MCF 10A (cell line): ENCODE measurements at regions not wholly inside any gene's neighbourhood (a gene's known extent, or its start where the extent isn't known, plus 50 kb on each side); places are given as distances from the start of the nearest gene placed in this dataset.

Experiments
- BruUV-seq: library from RNA; stranded (reverse); fragments of 400-500 nt; replicated peaks from 2 replicates; lab custom pipeline; 2021; lab: Mats Ljungman, UMichigan
- CTCF ChIA-PET: fragments of 300-600 bp; sonication (Branson Sonifier 250); formaldehyde crosslinking; extraction: SDS; loops from one replicate; lab custom pipeline; 2021; ENCODE audit warnings: antibody characterized with exemption, inconsistent platforms; lab: Yijun Ruan, JAX
- POLR2A ChIA-PET: fragments of 300-600, 350-650 bp; sonication (Branson Sonifier 250); formaldehyde crosslinking; extraction: SDS; loops from one replicate; lab custom pipeline; 2020; ENCODE audit warnings: antibody characterized with exemption, inconsistent platforms; lab: Yijun Ruan, JAX
- DNase-seq: peaks from one replicate; pipeline ENCODE4 v3.0.0-alpha.2; 2018; ENCODE audit not compliant: unreplicated experiment
- H3K27ac Mint-ChIP-seq: one replicate; pipeline ENCODE4 v1.8.0; 2022; ENCODE audit warnings: mild to moderate bottlenecking, low read depth, mixed read lengths; ENCODE audit not compliant: unreplicated experiment
- H3K27me3 Mint-ChIP-seq: one replicate; pipeline ENCODE4 v1.8.0; 2022; ENCODE audit warnings: mixed read lengths; ENCODE audit not compliant: insufficient read depth, unreplicated experiment
- H3K36me3 Mint-ChIP-seq: one replicate; pipeline ENCODE4 v1.8.0; 2022; ENCODE audit warnings: mild to moderate bottlenecking, moderate library complexity, mixed read lengths; ENCODE audit not compliant: insufficient read depth, unreplicated experiment
- H3K4me1 Mint-ChIP-seq: one replicate; pipeline ENCODE4 v1.8.0; 2022; ENCODE audit warnings: mixed read lengths; ENCODE audit not compliant: insufficient read depth, unreplicated experiment
- H3K4me3 Mint-ChIP-seq: one replicate; pipeline ENCODE4 v1.8.0; 2022; ENCODE audit warnings: mild to moderate bottlenecking, moderate library complexity, mixed read lengths; ENCODE audit not compliant: unreplicated experiment
- H3K9me3 Mint-ChIP-seq: one replicate; pipeline ENCODE4 v1.8.0; 2022; ENCODE audit warnings: mixed read lengths; ENCODE audit not compliant: unreplicated experiment
- CTCF ChIP-seq: fragments of 200-600 bp; IDR thresholded peaks from one replicate; pipeline ENCODE4 v1.8.0; 2022; ENCODE audit warnings: antibody characterized with exemption, mild to moderate bottlenecking; ENCODE audit not compliant: unreplicated experiment
- intact Hi-C: fragments of 100-400 bp; cut with micrococcal nuclease; formaldehyde crosslinking; loops from 2 replicates; pipeline ENCODE4 v1.14.1; 2022

DNA sequence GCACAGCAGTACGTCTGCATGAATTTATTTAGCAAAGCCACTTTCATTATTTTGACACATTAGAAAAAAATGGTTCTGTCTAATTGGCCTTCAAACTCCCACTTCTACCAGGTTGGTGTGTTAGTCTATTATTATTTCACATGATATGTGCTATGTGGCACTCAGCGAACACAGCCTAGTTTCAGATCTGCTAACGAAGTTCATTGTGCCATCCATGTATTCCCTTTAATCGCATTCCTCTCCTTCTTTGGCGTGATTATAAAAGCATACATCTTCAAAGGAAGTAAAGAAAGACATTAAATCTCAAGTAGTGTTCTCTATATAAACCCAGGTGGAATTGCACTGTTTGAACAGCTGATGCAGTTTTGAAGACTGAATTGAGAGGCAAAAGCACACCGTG is 96.4 kb upstream of the CACNA2D1 start:
- Mint-ChIP-seq H3K9me3 (no peaks in the 10 kb centered on the region), H3K36me3 (no peaks in the 10 kb centered on the region), H3K27ac (no peak overlapping the region), H3K4me1 (no peaks in the 10 kb centered on the region), H3K27me3 (peaks cover 50% of the 10 kb centered on the region), H3K4me3 (no peak overlapping the region)
- ChIA-PET POLR2A (no interaction called here), CTCF (no interaction called here)
- TF ChIP-seq CTCF = no peak
- intact Hi-C loops = no loop called here
- DNase-seq = no peak
- no TSS peak for BruUV-seq

DNA sequence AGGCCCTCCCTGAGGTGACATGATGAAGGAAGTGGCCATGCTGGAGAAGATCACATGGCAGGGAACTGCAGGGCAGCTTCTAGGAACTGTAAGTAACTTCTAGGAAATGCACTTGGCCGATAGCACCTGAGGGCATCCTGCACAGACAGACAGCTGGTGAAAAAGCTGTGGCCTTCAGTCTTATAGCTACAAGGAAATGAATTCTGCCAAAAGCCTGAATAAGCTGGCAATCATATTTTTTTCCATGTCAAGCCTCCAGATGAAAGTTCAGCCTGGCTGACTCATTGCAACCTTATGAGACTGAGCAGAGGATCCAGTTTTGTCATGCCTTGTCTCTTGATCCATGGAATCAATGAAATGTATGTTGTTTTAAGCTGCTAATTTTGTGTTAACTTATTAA is 91.1 kb upstream of the CACNA2D1 start:
- DNase-seq = no peak
- TF ChIP-seq CTCF = no peak
- no peak overlapping the region for H3K27ac Mint-ChIP-seq
- H3K27me3 Mint-ChIP-seq = no peaks in the 10 kb centered on the region
- H3K4me1 Mint-ChIP-seq = no peaks in the 10 kb centered on the region
- intact Hi-C loops = no loop called here
- POLR2A ChIA-PET = no interaction called here
- CTCF ChIA-PET = no interaction called here
- no peaks in the 10 kb centered on the region for H3K36me3 Mint-ChIP-seq
- no peak overlapping the region for H3K4me3 Mint-ChIP-seq
- BruUV-seq = no TSS peak
- no peaks in the 10 kb centered on the region for H3K9me3 Mint-ChIP-seq

- intact Hi-C loops = no loop called here
- H3K27ac Mint-ChIP-seq = no peak overlapping the region
- ChIA-PET POLR2A (no interaction called here), CTCF (no interaction called here)
- TF ChIP-seq CTCF = no peak
- no TSS peak for BruUV-seq
- H3K9me3 Mint-ChIP-seq = no peaks in the 10 kb centered on the region
- no peak for DNase-seq
- H3K27me3 Mint-ChIP-seq = no peaks in the 10 kb centered on the region
- no peaks in the 10 kb centered on the region for H3K4me1 Mint-ChIP-seq
- H3K36me3 Mint-ChIP-seq = no peaks in the 10 kb centered on the region
- no peak overlapping the region for H3K4me3 Mint-ChIP-seq
Measured at GRCh38 chr7:82530361-82530760, 86.8 kb upstream of the CACNA2D1 start.

DNA sequence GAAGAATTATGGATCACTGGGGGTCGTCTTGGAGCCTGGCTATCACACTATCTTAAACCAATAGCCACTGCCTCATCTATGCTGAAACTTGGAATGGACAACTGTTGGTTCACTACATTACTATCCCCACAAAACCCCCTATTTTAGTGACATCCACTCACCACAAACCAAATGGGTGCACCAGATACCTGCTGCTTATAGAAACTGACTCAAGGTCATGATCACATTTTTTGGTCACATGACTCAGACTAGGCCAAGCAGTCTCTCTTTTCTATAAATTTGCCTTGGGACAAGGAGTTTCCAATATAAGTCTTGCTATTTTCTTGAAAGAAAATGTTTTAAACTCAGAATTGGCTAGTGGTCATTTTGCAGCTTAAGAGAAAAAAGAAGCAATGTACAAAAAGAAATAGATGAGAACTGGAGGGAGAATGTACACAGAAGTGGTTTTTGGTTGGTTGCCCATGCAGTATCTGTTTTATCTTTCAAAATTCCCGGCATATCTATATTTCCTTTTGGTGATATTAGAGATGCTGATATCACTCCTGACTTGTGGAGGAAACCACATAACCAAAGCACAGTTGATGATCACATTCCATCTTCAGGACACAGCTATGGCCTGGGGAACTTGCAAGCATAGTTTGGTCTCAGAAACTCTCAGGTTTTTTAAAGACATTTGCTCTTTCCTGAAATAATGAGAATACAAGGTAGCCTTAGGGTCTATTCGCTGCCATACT is 85.2 kb upstream of the CACNA2D1 start:
- Mint-ChIP-seq H3K27me3 (peaks cover under 1% of the 10 kb centered on the region), H3K4me3 (no peak overlapping the region), H3K27ac (no peak overlapping the region), H3K9me3 (no peaks in the 10 kb centered on the region), H3K4me1 (no peaks in the 10 kb centered on the region), H3K36me3 (no peaks in the 10 kb centered on the region)
- ChIA-PET POLR2A (interaction anchor here (0.6 kb wide), 1 partner anchor 382 kb away, joined by 3 read pairs; no protein-coding TSS in a partner anchor), CTCF (interaction anchor here (0.8 to 1.0 kb wide), 2 partner anchors 18 to 43 kb away, joined by 3 read pairs; no protein-coding TSS in a partner anchor)
- no peak for DNase-seq
- no TSS peak for BruUV-seq
- no peak for TF ChIP-seq CTCF
- intact Hi-C loops = no loop called here
